CD1c-positive myeloid dendritic cell (primary cell): ENCODE measurements at regions not wholly inside any gene's neighbourhood (a gene's known extent, or its start where the extent isn't known, plus 50 kb on each side); places are given as distances from the start of the nearest gene placed in this dataset.
"Not testable (repeated sequence)": the region's sequence is repeated elsewhere in the genome, so short reads cannot be mapped to it uniquely, and the experiment has no call there.

Experiments used
- DNase-seq: peaks from one replicate; pipeline ENCODE4 v3.0.0-alpha.2; 2016; ENCODE audit errors: extremely low spot score

DNA sequence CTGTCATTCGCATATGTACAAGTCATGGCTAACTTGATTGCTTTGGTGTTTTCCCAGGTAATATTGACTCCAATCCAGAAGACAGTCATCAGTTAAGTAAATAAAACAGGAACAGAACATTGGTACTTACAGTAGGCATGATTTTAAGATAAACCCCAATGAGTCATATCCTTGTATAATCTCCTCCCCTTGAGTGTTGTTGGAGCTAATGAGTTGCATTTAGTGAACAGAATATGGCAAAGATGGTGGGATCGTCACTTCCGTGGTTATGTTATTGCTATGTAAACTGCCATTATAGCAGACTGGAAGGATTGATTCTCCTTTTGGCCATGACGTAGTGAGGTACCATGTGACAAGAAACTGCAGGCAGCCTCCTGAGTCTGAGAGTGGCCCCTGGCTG, 102.2 kb downstream of the TMX1 start:
- no peak for DNase-seq

DNA sequence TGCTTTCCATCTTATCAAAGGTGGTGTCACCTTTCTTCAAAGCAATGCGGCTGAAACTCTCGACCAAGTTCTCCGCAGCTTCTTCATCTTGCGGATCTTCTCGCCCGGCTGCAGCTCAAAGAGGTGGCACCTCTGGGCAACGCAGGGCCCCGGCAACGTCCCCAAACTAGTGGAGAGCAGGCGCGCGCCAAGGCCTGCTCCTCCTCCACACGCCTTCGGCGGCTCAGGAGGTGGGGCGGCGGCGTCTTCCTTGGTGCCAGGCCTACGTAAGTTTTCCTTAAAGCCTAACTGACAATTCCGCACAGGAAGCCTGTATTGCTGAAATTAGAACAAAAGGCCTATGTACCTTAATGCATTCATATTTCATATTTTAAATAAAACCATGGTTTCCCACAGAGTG, 112.0 kb downstream of the TMX1 start:
- no peak for DNase-seq

DNA sequence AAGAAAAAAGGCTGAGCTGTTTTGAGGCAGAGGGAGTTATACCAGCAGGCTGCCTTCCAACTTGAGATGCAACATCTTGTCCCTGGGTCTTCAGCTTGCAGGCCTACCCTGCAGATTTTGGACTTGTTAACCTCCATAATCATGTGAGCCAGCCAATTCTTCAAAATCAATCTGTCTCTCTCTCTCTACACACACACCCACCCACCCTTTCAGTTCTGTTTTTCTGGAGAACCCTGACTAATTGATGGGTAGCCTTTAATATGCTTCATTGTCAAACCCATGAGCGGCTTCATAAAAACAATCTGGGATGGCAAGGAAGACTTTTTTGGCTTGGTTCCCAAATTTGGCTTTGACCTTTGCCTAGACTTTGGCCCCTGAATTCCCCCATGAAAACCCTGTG, 113.9 kb downstream of the TMX1 start:
- no peak for DNase-seq

DNA sequence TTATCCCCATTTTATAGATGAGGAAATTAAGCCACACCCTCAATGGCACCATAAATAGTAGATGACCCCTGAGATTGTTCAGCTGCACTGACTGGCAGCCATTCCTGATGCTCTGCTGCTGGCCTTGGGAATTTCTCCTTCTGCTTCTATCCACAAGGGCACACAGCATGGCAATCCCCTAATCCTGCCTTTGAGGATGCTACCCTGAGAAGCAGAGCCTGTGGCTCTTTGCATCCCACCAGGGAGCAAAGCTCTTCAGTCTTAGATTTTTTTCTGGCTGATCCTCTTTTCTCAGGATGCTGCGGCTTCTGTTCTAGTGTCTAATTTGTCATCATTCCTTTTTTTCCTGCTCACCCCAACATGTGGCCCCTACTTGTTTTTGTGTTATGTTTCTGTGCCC, 114.8 kb downstream of the TMX1 start:
- no peak for DNase-seq

- no peak for DNase-seq
Measured at GRCh38 chr14:51356381-51356780, 116.3 kb downstream of the TMX1 start.

DNA sequence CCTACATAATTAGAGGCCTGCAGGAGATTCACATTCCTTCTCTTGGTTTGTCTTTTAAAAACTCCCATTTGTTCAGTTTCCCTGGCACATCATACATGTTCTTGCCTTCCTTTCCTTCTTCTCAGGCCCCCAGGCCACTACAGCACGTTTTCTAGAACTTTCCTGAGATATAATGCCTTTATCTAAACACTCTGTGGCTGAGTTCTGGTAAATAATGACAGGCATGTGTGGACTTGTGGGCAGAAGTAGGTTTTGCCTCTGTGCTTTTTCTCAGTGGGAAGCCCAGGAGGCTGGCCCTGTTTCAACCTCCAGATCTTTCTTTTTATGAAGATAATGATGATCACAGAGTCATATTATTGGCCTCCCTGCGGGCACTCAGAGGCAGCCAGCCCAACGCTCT, 117.2 kb downstream of the TMX1 start:
- no peak for DNase-seq

GRCh38 chr14:51360592-51360991, 120.5 kb downstream of the TMX1 start:
- DNase-seq, result no peak

- DNase-seq, result no peak
Measured at GRCh38 chr14:51365241-51365965, 125.4 kb downstream of the TMX1 start.

DNA sequence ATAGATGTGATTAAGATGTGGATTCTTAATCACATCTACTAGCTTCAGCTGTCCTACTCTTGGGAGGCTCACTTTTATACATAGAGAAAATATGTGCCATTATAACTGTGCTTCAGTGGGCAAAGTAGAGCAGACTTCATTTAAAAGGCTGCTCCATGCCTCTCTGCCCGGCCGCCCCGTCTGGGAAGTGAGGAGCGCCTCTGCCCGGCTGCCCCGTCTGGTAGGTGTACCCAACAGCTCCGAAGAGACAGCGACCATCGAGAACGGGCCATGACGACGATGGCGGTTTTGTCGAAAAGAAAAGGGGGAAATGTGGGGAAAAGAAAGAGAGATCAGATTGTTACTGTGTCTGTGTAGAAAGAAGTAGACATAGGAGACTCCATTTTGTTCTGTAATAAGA, 126.4 kb downstream of the TMX1 start:
- not testable (repeated sequence) for DNase-seq

GRCh38 chr14:51366866-51367599, 127.0 kb downstream of the TMX1 start:
- not testable (repeated sequence) for DNase-seq

DNA sequence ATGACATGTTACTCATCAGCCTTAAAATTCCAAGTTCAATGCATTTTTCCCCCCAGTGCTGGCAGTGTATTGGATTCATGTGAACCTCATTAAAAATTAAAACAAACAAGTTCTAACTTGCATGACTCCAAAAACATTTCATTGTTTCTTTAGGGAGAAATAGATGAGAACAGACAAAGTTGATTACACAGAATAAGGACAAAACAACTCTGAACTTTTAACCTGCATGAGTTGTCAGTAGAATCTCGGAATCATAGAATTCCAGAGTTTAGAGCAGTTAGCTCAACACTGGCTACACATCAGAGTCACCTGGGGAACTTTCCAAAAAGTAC, 127.5 kb downstream of the TMX1 start:
- DNase-seq, result no peak

DNA sequence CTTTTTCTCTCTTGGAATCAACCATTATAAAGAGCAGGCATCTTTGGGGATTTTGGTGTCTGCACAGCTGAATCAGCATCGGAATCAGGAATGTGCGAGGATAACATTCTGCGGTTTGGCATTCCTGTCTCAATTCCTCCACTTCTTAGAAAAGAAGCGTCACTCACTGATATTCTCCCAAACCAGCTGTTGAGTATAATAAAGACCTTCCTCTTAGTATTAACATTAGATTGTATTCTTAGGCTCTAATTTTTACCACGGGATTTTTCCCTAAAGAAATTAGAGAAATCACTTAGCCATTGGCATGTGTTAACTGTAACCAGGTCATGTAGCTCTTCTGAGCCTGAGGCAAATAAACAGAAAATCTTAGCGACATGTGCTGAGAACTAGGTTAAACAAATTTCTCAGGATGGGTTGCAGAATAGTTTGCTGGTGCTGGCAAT, 128.7 kb downstream of the TMX1 start:
- no peak for DNase-seq

GRCh38 chr14:51369814-51370213, 129.8 kb downstream of the TMX1 start:
- peak; percentile 3 for DNase-seq

DNA sequence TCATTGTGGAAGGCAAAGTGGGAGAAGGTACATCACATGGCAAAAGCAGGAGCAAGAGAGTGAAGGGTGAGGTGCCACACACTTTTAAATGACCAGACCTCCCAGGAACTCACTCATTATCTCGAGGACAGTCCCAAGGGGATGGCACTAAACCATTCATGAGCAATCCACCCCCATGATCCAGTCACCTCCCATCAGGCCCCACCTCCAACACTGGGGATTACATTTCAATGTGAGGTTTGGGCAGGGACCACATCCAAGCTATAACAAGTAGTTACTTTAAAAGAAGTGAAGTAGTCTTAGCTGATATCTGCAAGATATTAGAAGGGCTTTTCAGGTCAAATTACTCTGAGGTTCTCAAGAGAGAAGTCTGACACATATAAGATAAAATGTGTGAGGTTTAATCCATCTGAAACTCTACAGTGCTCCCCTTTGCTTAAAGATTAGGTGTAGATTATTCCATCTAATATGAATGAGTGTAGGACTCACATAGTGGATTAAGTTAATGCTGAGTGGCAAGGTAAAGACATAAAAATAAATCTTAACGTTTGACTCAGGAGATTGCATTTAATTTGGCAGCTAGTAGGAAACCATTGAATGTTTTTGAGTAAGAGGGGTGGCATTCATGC, 130.8 kb downstream of the TMX1 start:
- DNase-seq, result no peak

GRCh38 chr14:51377186-51377585, 137.1 kb downstream of the TMX1 start:
- not testable (repeated sequence) for DNase-seq

DNA sequence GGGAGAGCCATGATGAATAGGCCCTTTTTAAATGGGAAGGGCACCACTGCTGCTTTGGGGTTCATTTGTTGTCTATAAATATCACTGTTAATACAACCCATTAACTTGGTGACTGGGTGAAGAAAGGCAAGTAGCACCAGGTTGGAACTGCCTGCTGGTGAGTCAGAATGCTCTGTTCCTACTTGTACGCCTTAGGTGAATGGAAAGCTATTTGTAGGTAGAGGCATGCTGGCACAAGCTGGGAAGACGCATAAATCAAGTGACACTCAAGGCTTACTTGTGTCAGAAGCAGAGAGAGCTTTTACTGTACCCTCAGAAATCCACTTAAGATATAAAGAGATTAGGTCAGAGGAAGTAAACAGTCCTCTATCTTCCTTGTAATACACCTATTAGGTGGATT, 142.5 kb downstream of the TMX1 start:
- no peak for DNase-seq

- DNase-seq, result no peak
Measured at GRCh38 chr14:51386411-51386810, 146.4 kb downstream of the TMX1 start.

- no peak for DNase-seq
Measured at GRCh38 chr14:51386983-51387735, 147.1 kb downstream of the TMX1 start.

- DNase-seq, result no peak
Measured at GRCh38 chr14:51392416-51392815, 152.4 kb downstream of the TMX1 start.

- DNase-seq, result no peak
Measured at GRCh38 chr14:51394384-51394783, 154.3 kb downstream of the TMX1 start.

- no peak for DNase-seq
Measured at GRCh38 chr14:51394804-51395203, 154.8 kb downstream of the TMX1 start.

DNA sequence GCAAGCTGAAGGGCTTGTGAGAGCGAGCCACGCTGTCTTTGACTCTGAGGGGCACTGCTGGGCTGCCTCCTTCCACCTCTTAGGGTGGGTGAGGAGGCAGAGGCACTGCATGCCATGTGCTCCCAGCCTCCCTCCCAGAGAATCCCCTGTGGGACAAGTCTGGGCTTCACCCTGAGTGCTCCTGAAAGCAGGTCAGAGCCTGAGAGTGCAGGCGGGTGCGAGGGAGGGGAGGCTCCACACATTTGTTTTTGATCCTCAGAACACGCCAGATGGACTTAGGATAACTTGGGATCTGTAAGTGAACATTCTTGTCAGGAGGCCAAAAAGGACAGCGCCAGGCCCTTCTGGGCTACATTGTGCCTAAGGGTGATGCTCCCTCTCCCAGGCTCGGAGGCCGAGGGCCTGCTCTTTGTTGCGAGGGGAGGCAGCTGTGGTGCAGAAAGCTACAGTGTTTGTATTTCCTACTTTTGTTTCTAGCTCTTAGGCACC, 155.4 kb downstream of the TMX1 start:
- DNase-seq, result no peak
